ENCODE measurements at regions not wholly inside any gene's neighbourhood (a gene's known extent, or its start where the extent isn't known, plus 50 kb on each side); places are given as distances from the start of the nearest gene placed in this dataset.

DNA sequence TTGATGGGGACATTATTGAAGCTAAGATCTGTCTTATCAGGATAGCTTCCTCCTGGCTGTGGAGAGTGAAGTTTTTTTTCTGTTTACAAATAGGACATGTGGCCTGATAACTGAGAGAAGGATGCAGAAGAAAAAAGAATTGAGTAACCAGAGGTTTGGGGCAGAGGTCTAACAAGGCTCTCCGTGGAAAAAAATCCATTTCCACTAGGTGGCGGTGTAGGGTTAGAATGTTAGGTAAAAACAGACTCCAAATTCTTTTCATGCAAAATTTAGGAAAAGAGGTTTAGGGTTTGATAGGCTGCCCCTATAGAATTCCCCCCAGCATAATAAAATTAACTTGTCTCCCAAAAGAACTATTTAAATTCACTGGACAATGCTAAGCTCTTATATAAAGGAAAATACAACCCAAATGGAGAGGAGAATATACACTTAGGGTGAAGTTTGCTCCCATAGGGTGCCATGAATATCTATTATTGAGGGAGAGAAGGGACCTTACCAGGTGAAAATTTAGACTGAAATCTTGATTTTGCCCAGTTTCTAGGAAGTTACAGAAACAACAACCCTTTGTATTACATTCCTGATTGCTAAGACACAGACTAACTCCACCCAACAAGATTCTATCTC lies 1560.4 kb downstream of the OTOL1 start:
- DNase-seq, result peak; percentile 83

DNA sequence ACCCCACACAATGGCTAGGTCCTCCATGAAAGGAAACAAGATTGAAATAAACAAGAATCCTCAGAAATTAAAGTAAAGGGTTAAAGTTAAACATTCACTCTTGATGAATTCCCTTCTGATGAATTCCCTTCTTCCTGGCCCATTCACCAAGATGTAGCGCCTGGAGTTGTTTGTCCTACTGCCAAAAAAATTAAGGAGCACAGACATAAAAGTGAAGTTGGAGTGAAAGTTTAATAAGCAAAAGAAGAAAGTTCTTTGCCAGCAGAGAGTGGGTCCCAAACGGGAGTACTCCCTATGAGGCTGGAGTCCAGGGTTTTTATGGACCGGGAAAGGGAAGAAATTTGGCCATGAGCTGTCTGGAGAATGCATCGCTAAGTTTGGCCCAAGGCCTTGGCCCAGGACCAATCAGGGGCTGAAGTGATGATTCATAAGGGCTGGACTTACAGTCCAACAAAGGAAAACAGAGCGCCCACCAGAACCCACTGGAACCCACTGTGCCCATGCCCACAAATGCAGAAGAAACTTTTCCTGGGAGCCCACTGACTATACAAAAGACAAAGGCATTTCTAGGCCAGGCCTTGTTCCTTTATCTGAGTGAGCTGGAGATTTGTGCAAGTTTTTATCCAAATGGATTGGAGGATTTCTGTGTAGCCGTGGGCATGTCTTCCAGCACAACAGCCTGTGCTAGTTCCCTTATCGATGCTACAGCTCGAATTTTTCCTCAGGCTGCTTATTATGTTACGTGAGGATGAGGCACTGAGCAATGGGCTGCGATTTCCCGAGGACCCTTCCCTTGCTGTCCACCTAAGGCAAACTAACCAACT lies 1561.6 kb downstream of the OTOL1 start:
- no peak for DNase-seq

DNA sequence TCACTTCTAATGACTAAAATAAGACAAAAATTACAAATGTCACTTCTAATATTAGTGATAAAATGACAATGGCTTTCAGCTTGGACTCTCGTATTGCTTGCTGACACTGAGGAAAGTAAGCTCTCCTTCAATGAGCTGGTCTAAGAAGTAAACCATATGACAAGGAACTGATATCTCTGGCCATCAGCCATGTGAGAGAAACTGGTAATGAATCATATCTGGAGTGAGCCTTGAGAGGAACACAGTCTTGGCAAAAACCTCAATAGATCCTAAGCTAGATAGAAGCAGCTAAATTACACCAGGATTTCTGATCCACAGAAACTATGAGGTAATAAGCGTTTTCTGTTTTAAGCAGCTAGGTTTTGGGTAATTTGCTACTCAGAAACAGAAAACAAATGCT lies 1575.1 kb downstream of the OTOL1 start:
- DNase-seq, result no peak
